Activated CD4-positive, CD25-positive, alpha-beta regulatory T cell (primary cell): ENCODE measurements at regions not wholly inside any gene's neighbourhood (a gene's known extent, or its start where the extent isn't known, plus 50 kb on each side); places are given as distances from the start of the nearest gene placed in this dataset.
"Not testable (repeated sequence)": the region's sequence is repeated elsewhere in the genome, so short reads cannot be mapped to it uniquely, and the experiment has no call there.

Experiments
- DNase-seq, 4 experiments: peaks; one replicate each; lab custom pipeline; 2025; lab: John Stamatoyannopoulos, UW

- not testable (repeated sequence) for DNase-seq
Measured at GRCh38 chr1:121573881-121574504, 389.2 kb downstream of the SRGAP2C start.

- not testable (repeated sequence) for DNase-seq
Measured at GRCh38 chr1:121574505-121574899, 389.7 kb downstream of the SRGAP2C start.

- not testable (repeated sequence) for DNase-seq
Measured at GRCh38 chr1:121582898-121583297, 398.1 kb downstream of the SRGAP2C start.

DNA sequence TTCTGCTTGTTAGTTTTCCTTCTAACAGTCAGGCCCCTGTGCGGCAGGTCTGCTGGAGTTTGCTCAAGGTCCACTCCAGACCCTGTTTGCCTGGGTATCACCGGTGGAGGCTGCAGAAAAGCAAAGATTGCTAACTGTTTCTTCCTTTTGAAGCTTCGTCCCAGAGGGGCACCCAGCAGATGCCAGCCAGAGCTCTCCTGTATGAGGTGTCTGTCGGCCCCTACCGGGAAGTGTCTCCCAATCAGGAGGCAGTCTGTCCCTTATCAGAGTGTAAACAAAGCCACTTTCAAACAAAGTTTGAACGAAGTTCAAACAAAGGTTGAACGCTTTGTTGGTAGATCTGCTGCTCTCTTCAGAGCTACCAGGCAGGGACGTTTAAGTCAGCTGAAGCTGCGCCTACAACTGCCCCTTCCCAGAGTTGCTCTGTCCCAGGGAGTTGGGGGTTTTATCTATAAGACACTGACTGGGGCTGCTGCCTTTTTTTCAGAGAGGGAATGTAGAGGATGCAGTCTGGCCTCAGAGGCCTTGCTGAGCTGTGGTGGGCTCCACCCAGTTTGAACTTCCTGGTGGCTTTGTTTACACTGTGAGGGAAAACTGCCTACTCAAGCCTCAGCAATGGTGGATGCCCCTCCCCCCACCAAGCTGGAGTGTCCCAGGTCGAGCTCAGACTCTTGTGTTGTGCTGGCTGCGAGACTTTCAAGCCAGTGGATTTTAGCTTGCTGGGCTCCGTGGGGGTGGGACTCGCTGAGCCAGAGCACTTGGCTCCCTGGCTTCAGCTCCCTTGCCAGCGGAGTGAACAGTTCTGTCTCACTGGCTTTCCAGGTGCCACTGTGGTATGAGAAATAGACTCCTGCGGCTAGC lies 401.8 kb downstream of the SRGAP2C start:
- DNase-seq: no peak

- no peak for DNase-seq
Measured at GRCh38 chr1:121587230-121587569, 402.4 kb downstream of the SRGAP2C start.

GRCh38 chr1:121587777-121588176 lies 403.0 kb downstream of the SRGAP2C start:
- DNase-seq: no peak

DNA sequence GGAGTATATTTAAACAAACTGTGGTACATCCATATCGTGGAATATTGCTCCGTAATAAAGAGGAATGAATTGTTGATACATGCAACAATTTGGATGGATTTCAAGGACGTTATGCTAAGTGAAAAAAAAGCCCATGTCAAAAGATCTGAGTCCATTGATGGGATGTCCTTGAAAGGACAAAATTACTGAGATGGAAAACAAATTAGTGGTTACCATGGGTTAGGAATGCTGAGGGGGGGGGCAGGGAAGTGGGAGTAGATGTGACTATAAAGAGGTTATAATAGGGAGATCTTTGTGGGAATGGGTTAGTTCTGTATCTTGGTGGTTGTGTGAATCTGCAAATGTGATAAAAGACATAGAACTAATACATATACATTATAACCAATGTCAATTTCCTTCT lies 409.3 kb downstream of the SRGAP2C start:
- DNase-seq: no peak

GRCh38 chr1:121595089-121595488 lies 410.3 kb downstream of the SRGAP2C start:
- no peak for DNase-seq

GRCh38 chr1:121604843-121605444 lies 420.2 kb downstream of the SRGAP2C start:
- not testable (repeated sequence) for DNase-seq

- DNase-seq: not testable (repeated sequence)
Measured at GRCh38 chr1:121607499-121607898, 422.7 kb downstream of the SRGAP2C start.
